K562 (cell line): ENCODE measurements at regions not wholly inside any gene's neighbourhood (a gene's known extent, or its start where the extent isn't known, plus 50 kb on each side); places are given as distances from the start of the nearest gene placed in this dataset.

Source experiments
- BACH1 ChIP-seq: fragments of 200-800 bp; sonication (Bioruptor generic); IDR thresholded peaks from 2 replicates; pipeline ENCODE4 v1.6.1; 2016; ENCODE audit warnings: missing genetic modification characterization, missing compliant biosample characterization
- BRD9 ChIP-seq: fragments of 450-650 bp; IDR thresholded peaks from 2 replicates; pipeline ENCODE4 v1.6.1; 2018; ENCODE audit warnings: low read depth; ENCODE audit not compliant: partially characterized antibody
- CC2D1A ChIP-seq: fragments of 450-650 bp; IDR thresholded peaks from 2 replicates; pipeline ENCODE4 v1.6.1; 2017; ENCODE audit warnings: mild to moderate bottlenecking
- CCNT2 ChIP-seq: IDR thresholded peaks from 2 replicates; pipeline ENCODE4 v1.6.1; 2011; ENCODE audit warnings: borderline replicate concordance, low read depth, mild to moderate bottlenecking, moderate library complexity, mixed read lengths, low read length; ENCODE audit not compliant: insufficient read length; ENCODE audit errors: extremely low read depth
- FUS ChIP-seq: fragments of 200-400 bp; formaldehyde crosslinking; optimal IDR thresholded peaks from 2 replicates; pipeline ENCODE3; 2017; ENCODE audit warnings: low read depth, low read length
- KLF10 ChIP-seq: fragments of 250-450 bp; sonication (Bioruptor Pico); IDR thresholded peaks from 2 replicates; pipeline ENCODE4 v1.6.1; 2021; ENCODE audit warnings: matching md5 sums
- MAZ ChIP-seq, 2 experiments: fragments of 450-650 bp in 1 of 2; sonication (generic) in 1 of 2; formaldehyde crosslinking; IDR thresholded peaks in 1 of 2; conservative IDR thresholded peaks in 1 of 2; 2 replicates each; pipeline versions ENCODE4 v1.4.0 to v1.5.0; 2020; ENCODE audit warnings: mild to moderate bottlenecking in 1 of 2, missing genetic modification reagents in 1 of 2
- MTA1 ChIP-seq: fragments of 450-650 bp; IDR thresholded peaks from 2 replicates; pipeline ENCODE4 v1.6.1; 2017; ENCODE audit warnings: borderline replicate concordance
- MYC ChIP-seq, 2 experiments: fragments of 250-450 bp in 1 of 2; sonication (Bioruptor Pico) in 1 of 2; IDR thresholded peaks; 2 replicates each; pipeline versions ENCODE4 v1.5.1 to v1.6.1; 2012 to 2021; ENCODE audit warnings: low read depth in 2 of 2, borderline replicate concordance in 1 of 2, improper control_type of control experiment in 1 of 2, low read length in 1 of 2, mild to moderate bottlenecking in 1 of 2, moderate library complexity in 1 of 2
- MYNN ChIP-seq, 2 experiments: sonication (generic); formaldehyde crosslinking in 1 of 2; IDR thresholded peaks; 2 replicates each; pipeline versions ENCODE4 v1.5.0 to v1.6.1; 2016 to 2020; ENCODE audit warnings: antibody characterized with exemption in 1 of 2, missing genetic modification reagents in 1 of 2
- NBN ChIP-seq: fragments of 450-650 bp; IDR thresholded peaks from 2 replicates; pipeline ENCODE4 v1.6.1; 2016; ENCODE audit warnings: low read depth, mild to moderate bottlenecking
- TAF7 ChIP-seq: fragments of 450-650 bp; IDR thresholded peaks from 2 replicates; pipeline ENCODE4 v1.6.1; 2016; ENCODE audit warnings: missing genetic modification characterization, missing compliant biosample characterization
- U2AF1 ChIP-seq: fragments of 200-400 bp; formaldehyde crosslinking; optimal IDR thresholded peaks from 2 replicates; pipeline ENCODE3; 2017; ENCODE audit warnings: mild to moderate bottlenecking, low read depth, low read length, moderate library complexity
- ZEB2 ChIP-seq: fragments of 450-650 bp; IDR thresholded peaks from 2 replicates; pipeline ENCODE4 v1.6.1; 2016
- ZFP1 ChIP-seq: fragments of 450-650 bp; formaldehyde crosslinking; IDR thresholded peaks from 2 replicates; pipeline ENCODE4 v1.4.0; 2020; ENCODE audit warnings: mild to moderate bottlenecking, mixed read lengths
- ZFP36 ChIP-seq: fragments of 150-350 bp; IDR thresholded peaks from 2 replicates; pipeline ENCODE4 v1.6.1; 2018; ENCODE audit warnings: low read length, low read depth; ENCODE audit not compliant: partially characterized antibody
- ZNF133 ChIP-seq: fragments of 250-450 bp; sonication (Bioruptor Pico); IDR thresholded peaks from 2 replicates; pipeline ENCODE4 v1.4.0; 2020; ENCODE audit warnings: mild to moderate bottlenecking
- ZSCAN29 ChIP-seq: fragments of 450-650 bp; IDR thresholded peaks from 2 replicates; pipeline ENCODE4 v1.6.1; 2017
- TF ChIP-seq, protein P1 (sequence below), 2 experiments: fragments of 450-650 bp; conservative IDR thresholded peaks; 2 replicates each; pipeline ENCODE4 v1.6.1; 2017; ENCODE audit warnings: mild to moderate bottlenecking in 2 of 2, moderate library complexity in 2 of 2
- TF ChIP-seq, protein P2 (sequence below): fragments of 450-650 bp; IDR thresholded peaks from 2 replicates; pipeline ENCODE4 v1.6.1; 2017; ENCODE audit warnings: antibody characterized with exemption
- TF ChIP-seq, protein P3 (sequence below), 2 experiments: fragments of 150-350 bp in 1 of 2; IDR thresholded peaks; 2 replicates each; pipeline ENCODE4 v1.6.1; 2012 to 2016; ENCODE audit warnings: low read depth in 2 of 2, low read length in 2 of 2, mild to moderate bottlenecking in 1 of 2, moderate library complexity in 1 of 2

DNA sequence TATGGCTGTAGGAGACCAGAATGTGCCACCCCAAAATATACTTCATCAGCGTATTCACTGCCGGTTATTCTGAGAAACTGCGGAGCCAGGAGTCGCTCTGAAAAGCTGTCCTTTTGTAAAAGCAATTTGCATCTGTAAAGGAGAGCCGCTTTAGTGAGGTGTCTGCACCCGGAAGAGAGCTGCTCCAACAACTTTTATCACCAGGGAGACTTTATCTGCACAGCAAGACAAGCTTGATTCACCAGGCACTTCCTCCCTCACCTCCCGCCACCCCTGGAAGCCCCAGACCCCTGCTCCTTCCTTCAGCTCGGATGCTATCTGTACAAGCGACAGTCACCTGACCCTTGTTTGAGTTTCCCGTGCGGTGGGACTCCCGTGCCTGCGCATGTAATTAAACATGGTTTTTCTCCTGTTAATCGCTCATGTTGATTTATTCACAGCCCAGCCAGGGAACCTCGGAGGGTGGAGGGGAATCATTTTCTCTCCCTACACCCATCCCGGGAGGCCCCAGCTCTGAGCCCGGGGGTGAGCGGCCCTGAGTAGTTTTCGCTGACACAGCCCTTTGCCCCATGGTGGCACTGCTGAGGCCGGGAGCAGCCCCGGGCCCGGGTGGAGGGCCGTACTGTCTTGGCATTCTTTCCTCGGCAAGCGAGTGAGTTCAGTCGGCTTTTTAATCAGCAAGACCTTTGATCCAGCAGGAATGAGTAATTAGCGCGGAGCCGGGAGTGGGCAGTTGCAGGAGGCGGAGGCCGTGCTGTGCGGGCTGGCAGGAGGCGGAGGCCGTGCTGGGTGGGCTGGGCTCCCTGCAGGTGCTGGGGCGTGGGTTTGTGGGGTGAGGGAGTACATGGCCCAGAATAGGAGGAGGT, 222.7 kb upstream of the CIBAR2 start (continued):
- no peak for TF ChIP-seq ZSCAN29
- TF ChIP-seq MYC (IDR thresholded peaks at IDR 0.05; ENCODE audit: low read depth, low read length): peak; percentile 60
- TF ChIP-seq MYC (CRISPR knock-in tag; IDR thresholded peaks at IDR 0.05; ENCODE audit: borderline replicate concordance, low read depth): peak; percentile 48; the same call in 1 of the 2 replicates
- TF ChIP-seq ZFP36: no peak
- 0 out of 2 replicates have a peak, but pooled peaks have one; percentile 32 for TF ChIP-seq ZNF133 (CRISPR knock-in tag)
- TF ChIP-seq MTA1: peak; percentile 61; the same call in 1 of the 2 replicates
- TF ChIP-seq MYNN (IDR thresholded peaks at IDR 0.05): peak; percentile 28; the same call in 1 of the 2 replicates
- no peak for TF ChIP-seq MYNN (CRISPR knock-in tag; IDR thresholded peaks at IDR 0.05)
- peak; percentile 72; the same call in 1 of the 2 replicates for TF ChIP-seq NBN
- no peak for TF ChIP-seq U2AF1
- TF ChIP-seq, protein P1, sequence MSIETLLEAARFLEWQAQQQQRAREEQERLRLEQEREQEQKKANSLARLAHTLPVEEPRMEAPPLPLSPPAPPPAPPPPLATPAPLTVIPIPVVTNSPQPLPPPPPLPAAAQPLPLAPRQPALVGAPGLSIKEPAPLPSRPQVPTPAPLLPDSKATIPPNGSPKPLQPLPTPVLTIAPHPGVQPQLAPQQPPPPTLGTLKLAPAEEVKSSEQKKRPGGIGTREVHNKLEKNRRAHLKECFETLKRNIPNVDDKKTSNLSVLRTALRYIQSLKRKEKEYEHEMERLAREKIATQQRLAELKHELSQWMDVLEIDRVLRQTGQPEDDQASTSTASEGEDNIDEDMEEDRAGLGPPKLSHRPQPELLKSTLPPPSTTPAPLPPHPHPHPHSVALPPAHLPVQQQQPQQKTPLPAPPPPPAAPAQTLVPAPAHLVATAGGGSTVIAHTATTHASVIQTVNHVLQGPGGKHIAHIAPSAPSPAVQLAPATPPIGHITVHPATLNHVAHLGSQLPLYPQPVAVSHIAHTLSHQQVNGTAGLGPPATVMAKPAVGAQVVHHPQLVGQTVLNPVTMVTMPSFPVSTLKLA (conservative IDR thresholded peaks at IDR 0.05): peak in 1 of 2 experiments; percentile 77; a peak in 2 of 4 replicates
- TF ChIP-seq TAF7: no peak
- no peak for TF ChIP-seq ZFP1
- TF ChIP-seq, protein P2, sequence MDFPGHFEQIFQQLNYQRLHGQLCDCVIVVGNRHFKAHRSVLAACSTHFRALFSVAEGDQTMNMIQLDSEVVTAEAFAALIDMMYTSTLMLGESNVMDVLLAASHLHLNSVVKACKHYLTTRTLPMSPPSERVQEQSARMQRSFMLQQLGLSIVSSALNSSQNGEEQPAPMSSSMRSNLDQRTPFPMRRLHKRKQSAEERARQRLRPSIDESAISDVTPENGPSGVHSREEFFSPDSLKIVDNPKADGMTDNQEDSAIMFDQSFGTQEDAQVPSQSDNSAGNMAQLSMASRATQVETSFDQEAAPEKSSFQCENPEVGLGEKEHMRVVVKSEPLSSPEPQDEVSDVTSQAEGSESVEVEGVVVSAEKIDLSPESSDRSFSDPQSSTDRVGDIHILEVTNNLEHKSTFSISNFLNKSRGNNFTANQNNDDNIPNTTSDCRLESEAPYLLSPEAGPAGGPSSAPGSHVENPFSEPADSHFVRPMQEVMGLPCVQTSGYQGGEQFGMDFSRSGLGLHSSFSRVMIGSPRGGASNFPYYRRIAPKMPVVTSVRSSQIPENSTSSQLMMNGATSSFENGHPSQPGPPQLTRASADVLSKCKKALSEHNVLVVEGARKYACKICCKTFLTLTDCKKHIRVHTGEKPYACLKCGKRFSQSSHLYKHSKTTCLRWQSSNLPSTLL: no peak
- TF ChIP-seq KLF10: no peak
- no peak for TF ChIP-seq BRD9
- TF ChIP-seq CCNT2: peak; percentile 63
- TF ChIP-seq CC2D1A: no peak
- no peak for TF ChIP-seq FUS
- TF ChIP-seq BACH1: no peak
- TF ChIP-seq, protein P3, sequence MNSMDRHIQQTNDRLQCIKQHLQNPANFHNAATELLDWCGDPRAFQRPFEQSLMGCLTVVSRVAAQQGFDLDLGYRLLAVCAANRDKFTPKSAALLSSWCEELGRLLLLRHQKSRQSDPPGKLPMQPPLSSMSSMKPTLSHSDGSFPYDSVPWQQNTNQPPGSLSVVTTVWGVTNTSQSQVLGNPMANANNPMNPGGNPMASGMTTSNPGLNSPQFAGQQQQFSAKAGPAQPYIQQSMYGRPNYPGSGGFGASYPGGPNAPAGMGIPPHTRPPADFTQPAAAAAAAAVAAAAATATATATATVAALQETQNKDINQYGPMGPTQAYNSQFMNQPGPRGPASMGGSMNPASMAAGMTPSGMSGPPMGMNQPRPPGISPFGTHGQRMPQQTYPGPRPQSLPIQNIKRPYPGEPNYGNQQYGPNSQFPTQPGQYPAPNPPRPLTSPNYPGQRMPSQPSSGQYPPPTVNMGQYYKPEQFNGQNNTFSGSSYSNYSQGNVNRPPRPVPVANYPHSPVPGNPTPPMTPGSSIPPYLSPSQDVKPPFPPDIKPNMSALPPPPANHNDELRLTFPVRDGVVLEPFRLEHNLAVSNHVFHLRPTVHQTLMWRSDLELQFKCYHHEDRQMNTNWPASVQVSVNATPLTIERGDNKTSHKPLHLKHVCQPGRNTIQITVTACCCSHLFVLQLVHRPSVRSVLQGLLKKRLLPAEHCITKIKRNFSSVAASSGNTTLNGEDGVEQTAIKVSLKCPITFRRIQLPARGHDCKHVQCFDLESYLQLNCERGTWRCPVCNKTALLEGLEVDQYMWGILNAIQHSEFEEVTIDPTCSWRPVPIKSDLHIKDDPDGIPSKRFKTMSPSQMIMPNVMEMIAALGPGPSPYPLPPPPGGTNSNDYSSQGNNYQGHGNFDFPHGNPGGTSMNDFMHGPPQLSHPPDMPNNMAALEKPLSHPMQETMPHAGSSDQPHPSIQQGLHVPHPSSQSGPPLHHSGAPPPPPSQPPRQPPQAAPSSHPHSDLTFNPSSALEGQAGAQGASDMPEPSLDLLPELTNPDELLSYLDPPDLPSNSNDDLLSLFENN (IDR thresholded peaks at IDR 0.05; ENCODE audit: low read depth in 2 of 2, low read length in 2 of 2): peak in 1 of 2 experiments; percentile 15; a peak in 1 of 4 replicates
- TF ChIP-seq MAZ (CRISPR knock-in tag; conservative IDR thresholded peaks at IDR 0.05 in 1 of 2, IDR thresholded peaks at IDR 0.05 in 1 of 2): peak; percentile 26 to 59; a peak in 1 of 4 replicates
- TF ChIP-seq ZEB2: peak; percentile 69
